SK-N-SH (cell line): ENCODE measurements at regions not wholly inside any gene's neighbourhood (a gene's known extent, or its start where the extent isn't known, plus 50 kb on each side); places are given as distances from the start of the nearest gene placed in this dataset.
A peak's percentile ranks its signal among the peaks of the same experiment; 100 is the strongest.
"Not testable (repeated sequence)": the region's sequence is repeated elsewhere in the genome, so short reads cannot be mapped to it uniquely, and the experiment has no call there.

ENCODE experiments used
- CTCF ChIA-PET: fragments of 300-600, 350-600 bp; formaldehyde crosslinking; extraction: SDS; loops from one replicate; lab custom pipeline; 2021; lab: Yijun Ruan, JAX
- POLR2A ChIA-PET: fragments of 350-600 bp; sonication (Branson Sonifier 250); formaldehyde crosslinking; extraction: SDS; loops from one replicate; lab custom pipeline; 2020; ENCODE audit warnings: antibody characterized with exemption, inconsistent platforms; lab: Yijun Ruan, JAX
- DNase-seq: peaks from one replicate; pipeline ENCODE4 v3.0.0; 2012
- H2AFZ ChIP-seq: fragments of 200-600 bp; sonication (generic); 2 replicates; pipeline ENCODE4 v1.8.1; 2016; ENCODE audit warnings: antibody characterized with exemption, mild to moderate bottlenecking, low read depth
- H3F3A ChIP-seq: fragments of 200-600 bp; sonication (generic); replicated peaks from 2 replicates; pipeline ENCODE3; 2016; ENCODE audit warnings: antibody characterized with exemption, mild to moderate bottlenecking; ENCODE audit not compliant: insufficient read depth
- H3K27ac ChIP-seq, 2 experiments: fragments of 200-500 bp in 1 of 2; fragments of 200-600 bp in 1 of 2; sonication (Bioruptor generic) in 1 of 2; sonication (generic), shearing (Covaris generic) in 1 of 2; 2 replicates each; pipeline versions ENCODE4 v1.5.1 to v1.6.1; 2014 to 2016; ENCODE audit warnings: low read depth in 2 of 2, inconsistent platforms in 1 of 2, low read length in 1 of 2, mild to moderate bottlenecking in 1 of 2, mixed read lengths in 1 of 2
- H3K27me3 ChIP-seq: fragments of 200-600 bp; sonication (generic), shearing (Covaris generic); 2 replicates; pipeline ENCODE4 v1.6.1; 2016; ENCODE audit warnings: mixed run types; ENCODE audit not compliant: insufficient read depth
- H3K36me3 ChIP-seq, 2 experiments: fragments of 200-500 bp in 1 of 2; fragments of 200-600 bp in 1 of 2; sonication (Bioruptor generic) in 1 of 2; sonication (generic) in 1 of 2; replicated peaks in 1 of 2; 2 replicates each; pipeline versions ENCODE3 to v1.5.1; 2014 to 2016; ENCODE audit warnings: low read length in 1 of 2, mild to moderate bottlenecking in 1 of 2; ENCODE audit not compliant: insufficient read depth in 2 of 2, control insufficient read depth in 1 of 2
- H3K4me1 ChIP-seq, 2 experiments: fragments of 200-500 bp in 1 of 2; fragments of 200-600 bp in 1 of 2; sonication (Bioruptor generic) in 1 of 2; sonication (generic), shearing (Covaris generic) in 1 of 2; 2 replicates each; pipeline versions ENCODE4 v1.5.1 to v1.6.1; 2014 to 2016; ENCODE audit warnings: low read depth in 1 of 2, low read length in 1 of 2, mixed run types in 1 of 2; ENCODE audit not compliant: insufficient read depth in 2 of 2, control insufficient read depth in 1 of 2
- H3K4me2 ChIP-seq: fragments of 200-600 bp; sonication (generic), shearing (Covaris generic); 2 replicates; pipeline ENCODE4 v1.6.1; 2017; ENCODE audit warnings: mixed run types
- H3K4me3 ChIP-seq, 2 experiments: fragments of 200-500 bp in 1 of 2; fragments of 200-600 bp in 1 of 2; sonication (Bioruptor generic) in 1 of 2; sonication (generic), shearing (Covaris generic) in 1 of 2; 2 replicates each; pipeline versions ENCODE4 v1.5.1 to v1.8.1; 2014 to 2016; ENCODE audit warnings: low read depth in 2 of 2, inconsistent platforms in 1 of 2, low read length in 1 of 2, mild to moderate bottlenecking in 1 of 2, mixed read lengths in 1 of 2, moderate library complexity in 1 of 2
- H3K79me2 ChIP-seq: fragments of 200-600 bp; sonication (generic); 2 replicates; pipeline ENCODE4 v1.8.1; 2017; ENCODE audit warnings: mild to moderate bottlenecking; ENCODE audit not compliant: insufficient read depth
- H3K9ac ChIP-seq: fragments of 200-600 bp; sonication (generic); 2 replicates; pipeline ENCODE4 v1.6.1; 2017; ENCODE audit warnings: mixed run types
- H3K9me2 ChIP-seq: fragments of 200-600 bp; sonication (generic); 2 replicates; pipeline ENCODE4 v1.6.1; 2017; ENCODE audit warnings: mixed run types
- H3K9me3 ChIP-seq: fragments of 200-600 bp; sonication (generic); 2 replicates; pipeline ENCODE4 v1.6.1; 2017; ENCODE audit warnings: mixed run types, mild to moderate bottlenecking, moderate library complexity
- H4K20me1 ChIP-seq: fragments of 200-600 bp; sonication (generic); 2 replicates; pipeline ENCODE4 v1.6.1; 2017; ENCODE audit warnings: mild to moderate bottlenecking, mixed run types; ENCODE audit not compliant: insufficient read depth
- CTCF ChIP-seq: fragments of 200-600 bp; sonication (generic); IDR thresholded peaks from 2 replicates; pipeline ENCODE4 v1.6.1; 2017; ENCODE audit warnings: antibody characterized with exemption, mild to moderate bottlenecking, moderate library complexity
- EZH2phosphoT487 ChIP-seq: fragments of 200-600 bp; sonication (generic); IDR thresholded peaks from 2 replicates; pipeline ENCODE4 v1.6.1; 2017; ENCODE audit warnings: low read depth, mixed run types, mild to moderate bottlenecking, antibody characterized with exemption, moderate library complexity, borderline replicate concordance
- FOXJ3 ChIP-seq: sonication (generic); formaldehyde crosslinking; IDR thresholded peaks from 2 replicates; pipeline ENCODE4 v1.5.1; 2020; ENCODE audit warnings: mild to moderate bottlenecking, missing genetic modification reagents
- GABPA ChIP-seq: IDR thresholded peaks from 2 replicates; pipeline ENCODE4 v1.4.0; 2012; ENCODE audit warnings: low read depth, mild to moderate bottlenecking
- MAX ChIP-seq: IDR thresholded peaks from 2 replicates; pipeline ENCODE4 v1.4.0; 2012; ENCODE audit warnings: low read depth
- RCOR1 ChIP-seq: fragments of 150-350 bp; IDR thresholded peaks from 2 replicates; pipeline ENCODE4 v1.6.1; 2017; ENCODE audit warnings: antibody characterized with exemption, low read length
- RFX5 ChIP-seq: IDR thresholded peaks from 2 replicates; pipeline ENCODE4 v1.6.1; 2012; ENCODE audit warnings: mild to moderate bottlenecking, improper control_type of control experiment, low read length
- SMC3 ChIP-seq: IDR thresholded peaks from 2 replicates; pipeline ENCODE4 v1.6.1; 2012; ENCODE audit warnings: low read depth, low read length, improper control_type of control experiment
- TCF12 ChIP-seq: IDR thresholded peaks from 2 replicates; pipeline ENCODE4 v1.4.0; 2012
- WGBS: methylation state at CpG from one replicate; pipeline ENCODE4 v1.1.6; 2017; ENCODE audit warnings: low lambda C conversion rate; 5-methylcytosine and 5-hydroxymethylcytosine counted together

GRCh38 chr5:92659246-92659645 lies 921.8 kb downstream of the NR2F1-AS1 start (continued):
- no peak for TF ChIP-seq CTCF
- no peak for TF ChIP-seq RCOR1
- TF ChIP-seq RFX5: no peak
- no peak for TF ChIP-seq EZH2phosphoT487

GRCh38 chr5:92654601-92655000 lies 926.4 kb downstream of the NR2F1-AS1 start:
- H3K4me2 ChIP-seq, H3K4me1 ChIP-seq, H3K36me3 ChIP-seq, H2AFZ ChIP-seq, H3K27ac ChIP-seq, H3K79me2 ChIP-seq, H4K20me1 ChIP-seq, POLR2A ChIA-PET, DNase-seq, H3K4me3 ChIP-seq, H3K9me2 ChIP-seq, H3F3A ChIP-seq, CTCF ChIA-PET, H3K9ac ChIP-seq, H3K27me3 ChIP-seq, H3K9me3 ChIP-seq: not testable (repeated sequence)
- 97% methylated on average over 3 of the region's 3 CpGs for WGBS

GRCh38 chr5:92653730-92654461 lies 927.1 kb downstream of the NR2F1-AS1 start:
- peak overlapping the region in 1 of 2 experiments; percentile 50; a peak in 1 of 4 replicates for H3K27ac ChIP-seq
- no peak for TF ChIP-seq FOXJ3 (CRISPR knock-in tag)
- no peak for TF ChIP-seq SMC3
- no peaks in the 10 kb centered on the region for H4K20me1 ChIP-seq
- 55% methylated on average over 2 of the region's 2 CpGs for WGBS
- no peak overlapping the region for H2AFZ ChIP-seq
- peaks cover 0 to 9% of the 10 kb centered on the region in 2 experiments; a peak in 2 of 4 replicates for H3K4me1 ChIP-seq
- H3K27me3 ChIP-seq: no peaks in the 10 kb centered on the region
- H3K9me2 ChIP-seq: no peaks in the 10 kb centered on the region
- H3K4me2 ChIP-seq: no peak overlapping the region
- no peaks in the 10 kb centered on the region for H3F3A ChIP-seq
- POLR2A ChIA-PET: no interaction called here
- H3K36me3 ChIP-seq: no peaks in the 10 kb centered on the region
- no peak overlapping the region for H3K4me3 ChIP-seq
- CTCF ChIA-PET: no interaction called here
- H3K79me2 ChIP-seq: no peaks in the 10 kb centered on the region
- H3K9ac ChIP-seq: no peak overlapping the region
- H3K9me3 ChIP-seq: no peaks in the 10 kb centered on the region
- DNase-seq: no peak

GRCh38 chr5:92652756-92653155 lies 928.3 kb downstream of the NR2F1-AS1 start:
- Histone ChIP-seq H3K36me3 (no peaks in the 10 kb centered on the region), H3F3A (no peaks in the 10 kb centered on the region), H3K27ac (peak overlapping the region in 1 of 2 experiments; percentile 82; a peak in 2 of 4 replicates), H3K27me3 (no peaks in the 10 kb centered on the region), H3K4me1 (peaks cover 0 to 9% of the 10 kb centered on the region in 2 experiments; a peak in 2 of 4 replicates), H3K9ac (no peak overlapping the region), H3K79me2 (no peaks in the 10 kb centered on the region), H2AFZ (no peak overlapping the region), H3K9me3 (no peaks in the 10 kb centered on the region), H3K4me3 (no peak overlapping the region), H4K20me1 (no peaks in the 10 kb centered on the region), H3K4me2 (no peak overlapping the region), H3K9me2 (no peaks in the 10 kb centered on the region)
- POLR2A ChIA-PET: no interaction called here
- WGBS: 73% methylated on average over 1 of the region's 1 CpG
- CTCF ChIA-PET: no interaction called here
- no peak for DNase-seq
- TF ChIP-seq GABPA (no peak), MAX (no peak), TCF12 (peak; percentile 73)
